ENCODE measurements at regions not wholly inside any gene's neighbourhood (a gene's known extent, or its start where the extent isn't known, plus 50 kb on each side); places are given as distances from the start of the nearest gene placed in this dataset.

- TF ChIP-seq CTCF (IDR thresholded peaks at IDR 0.05), result no peak
- no peak overlapping the region for H3K4me3 Mint-ChIP-seq
- no peaks in the 10 kb centered on the region for H3K27me3 Mint-ChIP-seq (ENCODE audit: insufficient read depth)
- no peaks in the 10 kb centered on the region for H3K9me3 Mint-ChIP-seq
- peaks cover 65% of the 10 kb centered on the region for H3K4me1 Mint-ChIP-seq (ENCODE audit: low read depth)
- peaks cover 16% of the 10 kb centered on the region for H3K36me3 Mint-ChIP-seq (ENCODE audit: low read depth)
- H3K27ac Mint-ChIP-seq, result no peak overlapping the region
- DNase-seq, result no peak
These were observed 153.4 kb upstream of the ADRA1B start for GRCh38 chr5:159762921-159763320.

GRCh38 chr5:159763562-159763961 lies 152.7 kb upstream of the ADRA1B start:
- Mint-ChIP-seq H3K36me3 (ENCODE audit: low read depth) (peaks cover 17% of the 10 kb centered on the region), H3K4me3 (peak overlapping the region; percentile 29; the same call in 1 of the 2 replicates), H3K27me3 (ENCODE audit: insufficient read depth) (no peaks in the 10 kb centered on the region), H3K9me3 (no peaks in the 10 kb centered on the region), H3K27ac (peak overlapping the region; percentile 83; the same call in 1 of the 2 replicates), H3K4me1 (ENCODE audit: low read depth) (peaks cover 72% of the 10 kb centered on the region)
- no peak for DNase-seq
- no peak for TF ChIP-seq CTCF (IDR thresholded peaks at IDR 0.05)

DNA sequence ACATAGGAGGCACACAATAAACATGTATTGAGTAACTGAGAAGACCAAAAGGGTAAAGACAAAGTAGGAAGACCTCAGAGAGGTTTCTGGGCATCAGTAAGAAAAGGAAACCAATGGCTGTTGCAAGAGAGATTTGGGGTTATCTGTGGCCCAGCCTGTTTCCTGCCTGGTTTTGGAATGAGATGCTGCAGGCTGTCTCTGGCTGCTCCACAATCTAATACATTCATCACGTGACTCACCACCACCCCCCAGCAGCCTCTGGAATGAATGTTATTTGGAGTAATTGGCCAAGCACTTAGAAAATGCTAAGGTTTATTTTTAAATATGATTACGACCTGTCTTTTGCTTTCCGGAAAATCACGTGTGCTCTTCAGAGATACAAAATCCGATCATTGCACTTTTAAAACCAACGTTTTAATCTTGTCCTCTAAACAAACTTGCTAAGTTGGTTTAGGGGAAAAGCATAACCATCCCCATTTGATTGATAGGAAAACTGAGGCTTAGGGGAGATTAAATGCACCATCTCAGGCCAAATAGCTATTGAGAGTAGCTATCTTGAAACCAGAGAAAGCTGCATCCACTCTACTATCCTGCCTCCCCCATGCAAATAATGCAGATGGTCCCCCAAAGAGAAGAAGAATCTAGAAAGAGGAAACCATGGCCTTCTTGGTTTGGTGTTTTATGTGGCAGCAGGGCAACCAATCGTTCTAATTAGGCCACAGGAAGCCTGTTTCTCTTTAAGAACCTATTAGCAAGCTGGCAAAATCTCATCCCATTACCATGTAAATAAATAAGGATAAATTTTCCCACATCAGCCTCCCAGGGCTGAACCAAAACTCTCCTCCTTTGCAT lies 151.8 kb upstream of the ADRA1B start:
- H3K9me3 Mint-ChIP-seq, result no peaks in the 10 kb centered on the region
- H3K4me3 Mint-ChIP-seq, result peak overlapping the region; percentile 63
- H3K4me1 Mint-ChIP-seq (ENCODE audit: low read depth), result peaks cover 81% of the 10 kb centered on the region
- peaks cover 17% of the 10 kb centered on the region for H3K36me3 Mint-ChIP-seq (ENCODE audit: low read depth)
- H3K27me3 Mint-ChIP-seq (ENCODE audit: insufficient read depth), result no peaks in the 10 kb centered on the region
- DNase-seq, result peak; percentile 91
- TF ChIP-seq CTCF (IDR thresholded peaks at IDR 0.05), result no peak
- H3K27ac Mint-ChIP-seq, result peak overlapping the region; percentile 83

- H3K9me3 Mint-ChIP-seq, result no peaks in the 10 kb centered on the region
- H3K27me3 Mint-ChIP-seq (ENCODE audit: insufficient read depth), result no peaks in the 10 kb centered on the region
- H3K27ac Mint-ChIP-seq, result peak overlapping the region; percentile 83; the same call in 1 of the 2 replicates
- H3K36me3 Mint-ChIP-seq (ENCODE audit: low read depth), result peaks cover 17% of the 10 kb centered on the region
- peaks cover 77% of the 10 kb centered on the region for H3K4me1 Mint-ChIP-seq (ENCODE audit: low read depth)
- H3K4me3 Mint-ChIP-seq, result no peak overlapping the region
- no peak for DNase-seq
- no peak for TF ChIP-seq CTCF (IDR thresholded peaks at IDR 0.05)
These were observed 151.2 kb upstream of the ADRA1B start for GRCh38 chr5:159765135-159765433.

GRCh38 chr5:159765760-159766517 lies 150.3 kb upstream of the ADRA1B start:
- DNase-seq, result peak; percentile 23
- Mint-ChIP-seq H3K36me3 (ENCODE audit: low read depth) (peaks cover 17% of the 10 kb centered on the region), H3K27ac (peak overlapping the region; percentile 83), H3K27me3 (ENCODE audit: insufficient read depth) (no peaks in the 10 kb centered on the region), H3K4me3 (no peak overlapping the region), H3K4me1 (ENCODE audit: low read depth) (peaks cover 70% of the 10 kb centered on the region), H3K9me3 (no peaks in the 10 kb centered on the region)
- TF ChIP-seq CTCF (IDR thresholded peaks at IDR 0.05), result no peak

Measured in HFFc6 (cell line).